ENCODE measurements at regions not wholly inside any gene's neighbourhood (a gene's known extent, or its start where the extent isn't known, plus 50 kb on each side); places are given as distances from the start of the nearest gene placed in this dataset.

- TF ChIP-seq MGA (IDR thresholded peaks at IDR 0.05) (peak; percentile 50; the same call in 1 of the 2 replicates), TRIM24 (IDR thresholded peaks at IDR 0.05) (no peak), ZEB2 (IDR thresholded peaks at IDR 0.05) (no peak), ZNF586 (CRISPR knock-in tag; conservative IDR thresholded peaks at IDR 0.05) (no peak), TCFL5 (CRISPR knock-in tag; conservative IDR thresholded peaks at IDR 0.05) (no peak), ATF4 (CRISPR knock-in tag; IDR thresholded peaks at IDR 0.05) (0 out of 2 replicates have a peak, but pooled peaks have one; percentile 26), ZNF347 (CRISPR knock-in tag; IDR thresholded peaks at IDR 0.05; ENCODE audit: low read depth) (no peak), NFIC (IDR thresholded peaks at IDR 0.05) (no peak), MEIS2 (IDR thresholded peaks at IDR 0.05; ENCODE audit: partially characterized antibody) (peak; percentile 18), CBX2 (IDR thresholded peaks at IDR 0.05; ENCODE audit: insufficient read depth, low read length, poor library complexity, severe bottlenecking) (no peak), MTA2 (IDR thresholded peaks at IDR 0.05; ENCODE audit: low read depth) (no peak), MYC (IDR thresholded peaks at IDR 0.05; ENCODE audit: low read depth, low read length) (peak; percentile 72), MYC (CRISPR knock-in tag; IDR thresholded peaks at IDR 0.05; ENCODE audit: borderline replicate concordance, low read depth) (no peak), NFE2 (IDR thresholded peaks at IDR 0.05; ENCODE audit: low read depth) (no peak)
- TF ChIP-seq, protein P1, sequence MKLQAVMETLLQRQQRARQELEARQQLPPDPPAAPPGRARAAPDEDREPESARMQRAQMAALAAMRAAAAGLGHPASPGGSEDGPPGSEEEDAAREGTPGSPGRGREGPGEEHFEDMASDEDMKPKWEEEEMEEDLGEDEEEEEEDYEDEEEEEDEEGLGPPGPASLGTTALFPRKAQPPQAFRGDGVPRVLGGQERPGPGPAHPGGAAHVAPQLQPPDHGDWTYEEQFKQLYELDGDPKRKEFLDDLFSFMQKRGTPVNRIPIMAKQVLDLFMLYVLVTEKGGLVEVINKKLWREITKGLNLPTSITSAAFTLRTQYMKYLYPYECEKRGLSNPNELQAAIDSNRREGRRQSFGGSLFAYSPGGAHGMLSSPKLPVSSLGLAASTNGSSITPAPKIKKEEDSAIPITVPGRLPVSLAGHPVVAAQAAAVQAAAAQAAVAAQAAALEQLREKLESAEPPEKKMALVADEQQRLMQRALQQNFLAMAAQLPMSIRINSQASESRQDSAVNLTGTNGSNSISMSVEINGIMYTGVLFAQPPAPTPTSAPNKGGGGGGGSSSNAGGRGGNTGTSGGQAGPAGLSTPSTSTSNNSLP (IDR thresholded peaks at IDR 0.05; ENCODE audit: borderline replicate concordance, low read depth, low read length), result no peak
Measured at GRCh38 chr14:34035177-34035933, 84.5 kb upstream of the EGLN3 start (continued).

All from K562 (cell line).